Panc1 (cell line): ENCODE measurements at regions not wholly inside any gene's neighbourhood (a gene's known extent, or its start where the extent isn't known, plus 50 kb on each side); places are given as distances from the start of the nearest gene placed in this dataset.

Source experiments
- POLR2AphosphoS5 ChIP-seq: IDR thresholded peaks from 2 replicates; pipeline ENCODE4 v1.6.1; 2012; ENCODE audit warnings: mild to moderate bottlenecking, low read depth, low read length, moderate library complexity
- SIN3A ChIP-seq: IDR thresholded peaks from 2 replicates; pipeline ENCODE4 v1.6.1; 2012; ENCODE audit warnings: low read depth, mild to moderate bottlenecking, low read length, moderate library complexity, borderline replicate concordance; ENCODE audit not compliant: insufficient read depth
- TCF7L2 ChIP-seq: IDR thresholded peaks from 2 replicates; pipeline ENCODE4 v1.6.1; 2011; ENCODE audit warnings: mild to moderate bottlenecking, low read depth, low read length, inconsistent platforms
- TF ChIP-seq, protein P1 (sequence below): fragments of 450-650 bp; IDR thresholded peaks from 2 replicates; pipeline ENCODE4 v1.5.1; 2017; ENCODE audit warnings: mild to moderate bottlenecking
- TF ChIP-seq, protein P2 (sequence below), 2 experiments: IDR thresholded peaks; 2 replicates each; pipeline ENCODE4 v1.6.1; 2011 to 2012; ENCODE audit warnings: low read depth in 2 of 2, control low read depth in 1 of 2, low read length in 1 of 2, mild to moderate bottlenecking in 1 of 2, moderate library complexity in 1 of 2; ENCODE audit not compliant: insufficient read depth in 1 of 2

DNA sequence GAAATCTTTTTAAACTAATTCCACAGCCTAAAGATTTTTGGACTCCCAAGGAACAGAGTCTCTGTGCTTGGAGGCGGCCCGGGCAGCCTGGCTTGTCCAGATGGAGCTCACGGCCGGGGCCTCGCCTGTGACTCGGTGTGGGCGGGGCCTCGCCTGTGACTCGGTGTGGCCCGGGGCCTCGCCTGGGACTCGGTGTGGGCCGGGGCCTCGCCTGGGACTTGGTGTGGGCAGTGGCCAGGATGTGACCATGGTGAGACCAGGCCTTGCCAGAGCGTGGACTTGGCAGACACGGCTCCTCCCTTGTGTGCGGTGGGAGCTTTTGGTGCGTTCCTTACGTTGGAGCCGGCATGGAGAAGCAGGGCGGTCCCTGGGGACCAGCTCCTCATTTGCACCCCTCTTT lies 92.3 kb downstream of the METRNL start:
- TF ChIP-seq, protein P1, sequence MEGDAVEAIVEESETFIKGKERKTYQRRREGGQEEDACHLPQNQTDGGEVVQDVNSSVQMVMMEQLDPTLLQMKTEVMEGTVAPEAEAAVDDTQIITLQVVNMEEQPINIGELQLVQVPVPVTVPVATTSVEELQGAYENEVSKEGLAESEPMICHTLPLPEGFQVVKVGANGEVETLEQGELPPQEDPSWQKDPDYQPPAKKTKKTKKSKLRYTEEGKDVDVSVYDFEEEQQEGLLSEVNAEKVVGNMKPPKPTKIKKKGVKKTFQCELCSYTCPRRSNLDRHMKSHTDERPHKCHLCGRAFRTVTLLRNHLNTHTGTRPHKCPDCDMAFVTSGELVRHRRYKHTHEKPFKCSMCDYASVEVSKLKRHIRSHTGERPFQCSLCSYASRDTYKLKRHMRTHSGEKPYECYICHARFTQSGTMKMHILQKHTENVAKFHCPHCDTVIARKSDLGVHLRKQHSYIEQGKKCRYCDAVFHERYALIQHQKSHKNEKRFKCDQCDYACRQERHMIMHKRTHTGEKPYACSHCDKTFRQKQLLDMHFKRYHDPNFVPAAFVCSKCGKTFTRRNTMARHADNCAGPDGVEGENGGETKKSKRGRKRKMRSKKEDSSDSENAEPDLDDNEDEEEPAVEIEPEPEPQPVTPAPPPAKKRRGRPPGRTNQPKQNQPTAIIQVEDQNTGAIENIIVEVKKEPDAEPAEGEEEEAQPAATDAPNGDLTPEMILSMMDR = no peak
- TF ChIP-seq POLR2AphosphoS5 = no peak
- no peak for TF ChIP-seq SIN3A
- TF ChIP-seq, protein P2, sequence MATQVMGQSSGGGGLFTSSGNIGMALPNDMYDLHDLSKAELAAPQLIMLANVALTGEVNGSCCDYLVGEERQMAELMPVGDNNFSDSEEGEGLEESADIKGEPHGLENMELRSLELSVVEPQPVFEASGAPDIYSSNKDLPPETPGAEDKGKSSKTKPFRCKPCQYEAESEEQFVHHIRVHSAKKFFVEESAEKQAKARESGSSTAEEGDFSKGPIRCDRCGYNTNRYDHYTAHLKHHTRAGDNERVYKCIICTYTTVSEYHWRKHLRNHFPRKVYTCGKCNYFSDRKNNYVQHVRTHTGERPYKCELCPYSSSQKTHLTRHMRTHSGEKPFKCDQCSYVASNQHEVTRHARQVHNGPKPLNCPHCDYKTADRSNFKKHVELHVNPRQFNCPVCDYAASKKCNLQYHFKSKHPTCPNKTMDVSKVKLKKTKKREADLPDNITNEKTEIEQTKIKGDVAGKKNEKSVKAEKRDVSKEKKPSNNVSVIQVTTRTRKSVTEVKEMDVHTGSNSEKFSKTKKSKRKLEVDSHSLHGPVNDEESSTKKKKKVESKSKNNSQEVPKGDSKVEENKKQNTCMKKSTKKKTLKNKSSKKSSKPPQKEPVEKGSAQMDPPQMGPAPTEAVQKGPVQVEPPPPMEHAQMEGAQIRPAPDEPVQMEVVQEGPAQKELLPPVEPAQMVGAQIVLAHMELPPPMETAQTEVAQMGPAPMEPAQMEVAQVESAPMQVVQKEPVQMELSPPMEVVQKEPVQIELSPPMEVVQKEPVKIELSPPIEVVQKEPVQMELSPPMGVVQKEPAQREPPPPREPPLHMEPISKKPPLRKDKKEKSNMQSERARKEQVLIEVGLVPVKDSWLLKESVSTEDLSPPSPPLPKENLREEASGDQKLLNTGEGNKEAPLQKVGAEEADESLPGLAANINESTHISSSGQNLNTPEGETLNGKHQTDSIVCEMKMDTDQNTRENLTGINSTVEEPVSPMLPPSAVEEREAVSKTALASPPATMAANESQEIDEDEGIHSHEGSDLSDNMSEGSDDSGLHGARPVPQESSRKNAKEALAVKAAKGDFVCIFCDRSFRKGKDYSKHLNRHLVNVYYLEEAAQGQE (IDR thresholded peaks at IDR 0.05; ENCODE audit: insufficient read depth in 1 of 2, low read depth in 2 of 2, low read length in 1 of 2) = no peak
- TF ChIP-seq TCF7L2 = no peak
